Left ventricle myocardium inferior (tissue), 1 donor: ENCODE measurements at regions not wholly inside any gene's neighbourhood (a gene's known extent, or its start where the extent isn't known, plus 50 kb on each side); places are given as distances from the start of the nearest gene placed in this dataset.

Source experiments
- DNase-seq: peaks from one replicate; pipeline ENCODE4 v3.0.0-alpha.2; 2020
- H3K27ac ChIP-seq: fragments of 200-600 bp; replicated peaks from 2 replicates; pipeline ENCODE4 v1.8.0; 2021
- H3K27me3 ChIP-seq: fragments of 200-600 bp; 2 replicates; pipeline ENCODE4 v1.8.0; 2021; ENCODE audit warnings: low read depth
- H3K36me3 ChIP-seq: fragments of 200-600 bp; 2 replicates; pipeline ENCODE4 v1.8.0; 2021
- H3K4me1 ChIP-seq: fragments of 200-600 bp; 2 replicates; pipeline ENCODE4 v1.8.0; 2021
- H3K4me3 ChIP-seq: fragments of 200-600 bp; 2 replicates; pipeline ENCODE4 v1.8.0; 2021; ENCODE audit warnings: mild to moderate bottlenecking, moderate library complexity
- H3K9me3 ChIP-seq: fragments of 200-600 bp; replicated peaks from 2 replicates; pipeline ENCODE4 v1.8.0; 2021
- CTCF ChIP-seq: fragments of 200-600 bp; IDR thresholded peaks from 2 replicates; pipeline ENCODE4 v1.8.0; 2021; ENCODE audit warnings: antibody characterized with exemption, mild to moderate bottlenecking, borderline replicate concordance
- intact Hi-C: fragments of 100-400 bp; cut with micrococcal nuclease; formaldehyde crosslinking; loops from one replicate; pipeline ENCODE4 v1.11.0; 2022
- donor health status: DM: no; HTN: yes; CAD: no; lungs with severe emphysema.

- peaks cover 17% of the 10 kb centered on the region for H3K4me1 ChIP-seq
- H3K4me3 ChIP-seq = no peak overlapping the region
- DNase-seq = no peak
- no peaks in the 10 kb centered on the region for H3K36me3 ChIP-seq
- no peak overlapping the region for H3K27ac ChIP-seq
- no peaks in the 10 kb centered on the region for H3K9me3 ChIP-seq
- intact Hi-C loops = no loop called here
- no peak for TF ChIP-seq CTCF
- no peaks in the 10 kb centered on the region for H3K27me3 ChIP-seq
These were observed 117.0 kb upstream of the AHR start for GRCh38 chr7:17181482-17181881.

- Histone ChIP-seq H3K9me3 (no peaks in the 10 kb centered on the region), H3K36me3 (no peaks in the 10 kb centered on the region), H3K4me3 (no peak overlapping the region), H3K27ac (peak overlapping the region; percentile 9), H3K27me3 (no peaks in the 10 kb centered on the region), H3K4me1 (peaks cover 11% of the 10 kb centered on the region)
- intact Hi-C loops = no loop called here
- DNase-seq = no peak
- no peak for TF ChIP-seq CTCF
These were observed 114.7 kb upstream of the AHR start for GRCh38 chr7:17183630-17184328.

- intact Hi-C loops = no loop called here
These were observed 113.4 kb upstream of the AHR start for GRCh38 chr7:17184805-17185689.

GRCh38 chr7:17185690-17186070 is 112.8 kb upstream of the AHR start:
- intact Hi-C loops = no loop called here
- no peak for DNase-seq
- Histone ChIP-seq H3K27ac (no peak overlapping the region), H3K4me1 (peaks cover 11% of the 10 kb centered on the region), H3K36me3 (no peaks in the 10 kb centered on the region), H3K9me3 (no peaks in the 10 kb centered on the region), H3K4me3 (no peak overlapping the region), H3K27me3 (no peaks in the 10 kb centered on the region)
- TF ChIP-seq CTCF = no peak

More at GRCh38 chr7:17184805-17185689, 113.4 kb upstream of the AHR start:
- TF ChIP-seq CTCF = no peak
- no peaks in the 10 kb centered on the region for H3K9me3 ChIP-seq
- H3K36me3 ChIP-seq = no peaks in the 10 kb centered on the region
- no peaks in the 10 kb centered on the region for H3K27me3 ChIP-seq
- H3K4me3 ChIP-seq = no peak overlapping the region
- no peak for DNase-seq
- no peak overlapping the region for H3K27ac ChIP-seq
- peaks cover 11% of the 10 kb centered on the region for H3K4me1 ChIP-seq

- no peak for TF ChIP-seq CTCF
- Histone ChIP-seq H3K36me3 (no peaks in the 10 kb centered on the region), H3K27ac (no peak overlapping the region), H3K4me1 (peaks cover 11% of the 10 kb centered on the region), H3K9me3 (no peaks in the 10 kb centered on the region), H3K27me3 (no peaks in the 10 kb centered on the region), H3K4me3 (no peak overlapping the region)
- intact Hi-C loops = no loop called here
- DNase-seq = no peak
These were observed 111.5 kb upstream of the AHR start for GRCh38 chr7:17186745-17187530.
